OCI-LY7 (cell line): ENCODE measurements at regions not wholly inside any gene's neighbourhood (a gene's known extent, or its start where the extent isn't known, plus 50 kb on each side); places are given as distances from the start of the nearest gene placed in this dataset.
"Not testable (repeated sequence)": the region's sequence is repeated elsewhere in the genome, so short reads cannot be mapped to it uniquely, and the experiment has no call there.

Source experiments
- BruUV-seq: library from RNA; stranded (reverse); fragments of 400-500 nt; replicated peaks from 2 replicates; lab custom pipeline; 2021; lab: Mats Ljungman, UMichigan
- CTCF ChIA-PET: fragments of 300-600 bp; sonication (Branson Sonifier 250); formaldehyde crosslinking; loops from one replicate; lab custom pipeline; 2022; ENCODE audit warnings: antibody characterized with exemption; ENCODE audit not compliant: unreplicated experiment; lab: Charles Lee
- POLR2A ChIA-PET: fragments of 300-600 bp; sonication (Branson Sonifier 250); formaldehyde crosslinking; loops from one replicate; lab custom pipeline; 2022; ENCODE audit warnings: antibody characterized with exemption; lab: Charles Lee
- DNase-seq: peaks from one replicate; pipeline ENCODE4 v3.0.0-alpha.2; 2015; ENCODE audit warnings: low spot score
- H2AFZ ChIP-seq: fragments of 200-600 bp; sonication (generic), shearing (Covaris generic); 2 replicates; pipeline ENCODE4 v1.6.1; 2014; ENCODE audit warnings: mild to moderate bottlenecking, antibody characterized with exemption, low read length, moderate library complexity
- H3K27ac ChIP-seq: fragments of 200-600 bp; sonication (generic); 2 replicates; pipeline ENCODE4 v1.5.1; 2014; ENCODE audit warnings: mixed run types, low read depth, mild to moderate bottlenecking, moderate library complexity, low read length, inconsistent platforms; ENCODE audit not compliant: poor library complexity, severe bottlenecking
- H3K36me3 ChIP-seq: fragments of 200-600 bp; sonication (generic); 2 replicates; pipeline ENCODE4 v1.6.1; 2014; ENCODE audit warnings: mild to moderate bottlenecking, antibody characterized with exemption, low read length, moderate library complexity, mixed read lengths; ENCODE audit not compliant: insufficient read depth
- H3K4me1 ChIP-seq: fragments of 200-600 bp; sonication (generic); 2 replicates; pipeline ENCODE4 v1.5.1; 2014; ENCODE audit warnings: mild to moderate bottlenecking, low read length; ENCODE audit not compliant: insufficient read depth, poor library complexity, severe bottlenecking
- H3K4me2 ChIP-seq: fragments of 200-600 bp; sonication (generic); 2 replicates; pipeline ENCODE4 v1.6.1; 2014; ENCODE audit warnings: mild to moderate bottlenecking, low read length
- H3K4me3 ChIP-seq: fragments of 200-600 bp; sonication (generic); 2 replicates; pipeline ENCODE4 v1.5.1; 2014; ENCODE audit warnings: mild to moderate bottlenecking, low read depth, low read length; ENCODE audit not compliant: poor library complexity, severe bottlenecking
- H3K79me2 ChIP-seq: fragments of 200-600 bp; sonication (generic); 2 replicates; pipeline ENCODE4 v1.6.1; 2016; ENCODE audit warnings: low read depth, mild to moderate bottlenecking, low read length, moderate library complexity, mixed read lengths; ENCODE audit not compliant: insufficient read depth
- H3K9me2 ChIP-seq: fragments of 200-600 bp; sonication (generic); 2 replicates; pipeline ENCODE4 v1.6.1; 2016; ENCODE audit warnings: mild to moderate bottlenecking, low read length, mixed read lengths; ENCODE audit not compliant: insufficient read depth
- H3K9me3 ChIP-seq: fragments of 200-600 bp; sonication (generic); 2 replicates; pipeline ENCODE4 v1.6.1; 2014; ENCODE audit warnings: mild to moderate bottlenecking, mixed run types, low read length, mixed read lengths
- H4K20me1 ChIP-seq: fragments of 200-600 bp; sonication (generic); 2 replicates; pipeline ENCODE4 v1.6.1; 2014; ENCODE audit warnings: mild to moderate bottlenecking, antibody characterized with exemption, low read length, moderate library complexity, mixed read lengths; ENCODE audit not compliant: insufficient read depth
- CTCF ChIP-seq: fragments of 200-600 bp; sonication (generic); conservative IDR thresholded peaks from 2 replicates; pipeline ENCODE4 v1.5.1; 2014; ENCODE audit warnings: mild to moderate bottlenecking, antibody characterized with exemption, low read length, moderate library complexity, mixed read lengths
- EZH2phosphoT487 ChIP-seq: fragments of 200-600 bp; sonication (generic); IDR thresholded peaks from 2 replicates; pipeline ENCODE4 v1.6.1; 2018; ENCODE audit warnings: low read depth, borderline replicate concordance, mild to moderate bottlenecking, mixed run types, antibody characterized with exemption, low read length, moderate library complexity, mixed read lengths
- intact Hi-C: fragments of 100-400 bp; cut with micrococcal nuclease; formaldehyde crosslinking; loops from one replicate; pipeline ENCODE4 v1.10.0; 2022; ENCODE audit not compliant: unreplicated experiment

- Histone ChIP-seq H3K9me3 (no peaks in the 10 kb centered on the region), H3K27ac (no peak overlapping the region), H3K4me2 (no peak overlapping the region), H2AFZ (no peak overlapping the region), H3K79me2 (no peaks in the 10 kb centered on the region), H4K20me1 (no peaks in the 10 kb centered on the region), H3K4me3 (no peak overlapping the region), H3K4me1 (no peaks in the 10 kb centered on the region), H3K36me3 (no peaks in the 10 kb centered on the region), H3K9me2 (no peaks in the 10 kb centered on the region)
- no peak for TF ChIP-seq EZH2phosphoT487
- no peak for TF ChIP-seq CTCF
- CTCF ChIA-PET, result no interaction called here
- intact Hi-C loops, result no loop called here
- no TSS peak for BruUV-seq
- POLR2A ChIA-PET, result no interaction called here
- no peak for DNase-seq
Measured at GRCh38 chr9:102941868-102942267, 53.3 kb upstream of the CYLC2 start.

- POLR2A ChIA-PET, result no interaction called here
- Histone ChIP-seq H3K9me3 (no peaks in the 10 kb centered on the region), H3K27ac (no peak overlapping the region), H3K4me2 (no peak overlapping the region), H4K20me1 (no peaks in the 10 kb centered on the region), H3K79me2 (no peaks in the 10 kb centered on the region), H3K4me3 (no peak overlapping the region), H3K4me1 (no peaks in the 10 kb centered on the region), H3K36me3 (no peaks in the 10 kb centered on the region), H2AFZ (no peak overlapping the region), H3K9me2 (no peaks in the 10 kb centered on the region)
- intact Hi-C loops, result no loop called here
- CTCF ChIA-PET, result no interaction called here
- BruUV-seq, result no TSS peak
- no peak for DNase-seq
- TF ChIP-seq CTCF, result no peak
- TF ChIP-seq EZH2phosphoT487, result no peak
Measured at GRCh38 chr9:102922526-102922925, 72.6 kb upstream of the CYLC2 start.

GRCh38 chr9:102911185-102911584 lies 83.9 kb upstream of the CYLC2 start:
- no peak for DNase-seq
- intact Hi-C loops, result no loop called here
- TF ChIP-seq CTCF (no peak), EZH2phosphoT487 (no peak)
- H3K9me2 ChIP-seq, result no peaks in the 10 kb centered on the region
- ChIA-PET CTCF (no interaction called here), POLR2A (interaction anchor here (0.7 kb wide), 1 partner anchor 100 kb away, joined by 4 read pairs; no protein-coding TSS in a partner anchor)
- no peaks in the 10 kb centered on the region for H3K36me3 ChIP-seq
- no TSS peak for BruUV-seq
- no peaks in the 10 kb centered on the region for H3K4me1 ChIP-seq
- no peak overlapping the region for H2AFZ ChIP-seq
- no peaks in the 10 kb centered on the region for H3K79me2 ChIP-seq
- no peak overlapping the region for H3K4me3 ChIP-seq
- H4K20me1 ChIP-seq, result no peaks in the 10 kb centered on the region
- H3K4me2 ChIP-seq, result no peak overlapping the region
- no peak overlapping the region for H3K27ac ChIP-seq
- no peaks in the 10 kb centered on the region for H3K9me3 ChIP-seq

DNA sequence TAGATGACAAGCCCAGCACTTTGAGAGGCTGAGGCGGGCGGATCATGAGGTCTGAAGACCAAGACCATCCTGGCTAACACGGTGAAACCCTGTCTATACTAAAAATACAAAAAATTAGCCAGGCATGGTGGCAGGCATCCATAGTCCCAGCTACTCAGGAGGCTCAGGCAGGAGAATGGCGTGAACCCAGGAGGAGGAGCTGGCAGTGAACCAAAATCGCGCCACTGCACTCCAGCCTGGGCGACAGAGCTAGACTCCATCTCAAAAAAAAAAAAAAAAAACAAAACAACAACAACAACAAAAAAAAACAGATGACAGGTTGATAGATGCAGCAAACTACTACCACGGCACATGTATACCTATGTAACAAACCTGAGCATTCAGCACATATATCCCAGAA lies 89.3 kb upstream of the CYLC2 start:
- DNase-seq, POLR2A ChIA-PET, BruUV-seq, H3K9me2 ChIP-seq, H4K20me1 ChIP-seq, H3K9me3 ChIP-seq, H3K27ac ChIP-seq, H2AFZ ChIP-seq, H3K36me3 ChIP-seq, CTCF ChIA-PET, H3K4me2 ChIP-seq, H3K4me3 ChIP-seq, H3K4me1 ChIP-seq, H3K79me2 ChIP-seq, intact Hi-C loops: not testable (repeated sequence)
